ENCODE measurements at regions not wholly inside any gene's neighbourhood (a gene's known extent, or its start where the extent isn't known, plus 50 kb on each side); places are given as distances from the start of the nearest gene placed in this dataset.

DNA sequence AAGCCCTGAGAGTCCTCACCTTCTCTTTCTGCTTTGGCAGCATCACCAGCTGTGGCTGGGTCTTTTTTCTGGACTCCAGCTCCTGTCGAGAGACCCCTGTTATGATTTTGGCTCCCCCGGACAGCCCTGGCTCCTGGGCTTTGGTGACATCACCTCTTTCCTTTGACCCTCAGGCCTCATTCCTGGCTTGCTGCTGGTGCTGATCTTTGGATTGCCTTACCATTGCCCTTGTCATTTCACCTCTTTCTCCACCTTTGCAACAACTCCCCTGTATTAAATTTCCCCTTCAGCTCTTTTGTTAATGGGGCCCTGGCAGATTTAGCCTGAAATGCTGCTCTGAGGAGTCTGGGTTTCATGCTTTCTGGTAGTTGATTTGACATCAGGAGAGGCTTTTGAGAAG is 322.8 kb downstream of the ZSWIM6 start:
- no peak for TF ChIP-seq CTCF (IDR thresholded peaks at IDR 0.05)
- Mint-ChIP-seq H3K9me3 (no peaks in the 10 kb centered on the region), H3K4me3 (no peak overlapping the region), H3K27me3 (peaks cover 8% of the 10 kb centered on the region), H3K36me3 (ENCODE audit: low read depth) (no peaks in the 10 kb centered on the region), H3K27ac (no peak overlapping the region), H3K4me1 (ENCODE audit: low read depth) (no peaks in the 10 kb centered on the region)
- ATAC-seq (no peak), DNase-seq (no peak)
- POLR2A ChIA-PET, result no interaction called here
- intact Hi-C loops (cut with micrococcal nuclease), result loop anchor here (5.0 to 10.0 kb wide), 2 partner anchors 600 to 698 kb away; no protein-coding TSS in a partner anchor
- CTCF ChIA-PET, result no interaction called here

GRCh38 chr5:61657010-61657409 is 325.0 kb downstream of the ZSWIM6 start:
- intact Hi-C loops (cut with micrococcal nuclease), result loop anchor here (5.0 to 10.0 kb wide), 2 partner anchors 602 to 700 kb away; no protein-coding TSS in a partner anchor
- ChIA-PET POLR2A (no interaction called here), CTCF (interaction anchor here (0.9 to 3.2 kb wide), 9 partner anchors 9 to 604 kb away, joined by 3 to 17 read pairs (median 9); no protein-coding TSS in a partner anchor)
- H3K9me3 Mint-ChIP-seq, result no peaks in the 10 kb centered on the region
- H3K4me1 Mint-ChIP-seq (ENCODE audit: low read depth), result no peaks in the 10 kb centered on the region
- no peak overlapping the region for H3K27ac Mint-ChIP-seq
- H3K27me3 Mint-ChIP-seq, result peaks cover 8% of the 10 kb centered on the region
- no peaks in the 10 kb centered on the region for H3K36me3 Mint-ChIP-seq (ENCODE audit: low read depth)
- no peak for TF ChIP-seq CTCF (IDR thresholded peaks at IDR 0.05)
- DNase-seq (no peak), ATAC-seq (no peak)
- H3K4me3 Mint-ChIP-seq, result no peak overlapping the region

DNA sequence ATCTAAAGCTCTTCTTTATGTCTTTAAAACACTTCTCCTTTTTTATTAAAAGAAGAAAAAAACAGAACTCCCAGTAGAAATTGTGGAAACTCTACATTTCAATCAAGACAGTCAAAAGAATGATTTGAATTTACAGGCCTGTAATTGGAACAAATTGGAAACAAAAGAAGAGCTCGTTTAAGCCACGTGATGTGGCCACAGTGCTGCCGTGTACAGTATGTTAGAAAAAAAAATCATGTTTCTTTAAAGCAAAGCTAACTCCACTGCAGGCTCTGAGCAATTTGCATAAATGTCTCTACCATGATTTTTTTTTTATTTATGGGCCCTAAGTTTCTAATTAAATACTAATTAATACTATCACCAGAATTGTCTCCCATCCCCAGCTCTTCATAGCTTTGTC is 325.6 kb downstream of the ZSWIM6 start:
- ATAC-seq, result no peak
- no peak for TF ChIP-seq CTCF (IDR thresholded peaks at IDR 0.05)
- no peak for DNase-seq
- H3K27me3 Mint-ChIP-seq, result peaks cover 8% of the 10 kb centered on the region
- CTCF ChIA-PET, result interaction anchor here (0.6 to 3.2 kb wide), 18 partner anchors 9 to 723 kb away, joined by 3 to 17 read pairs (median 4); no protein-coding TSS in a partner anchor
- H3K36me3 Mint-ChIP-seq (ENCODE audit: low read depth), result no peaks in the 10 kb centered on the region
- no peak overlapping the region for H3K4me3 Mint-ChIP-seq
- H3K9me3 Mint-ChIP-seq, result no peaks in the 10 kb centered on the region
- intact Hi-C loops (cut with micrococcal nuclease), result loop anchor here (5.0 to 10.0 kb wide), 2 partner anchors 603 to 700 kb away; no protein-coding TSS in a partner anchor
- POLR2A ChIA-PET, result no interaction called here
- H3K27ac Mint-ChIP-seq, result no peak overlapping the region
- no peaks in the 10 kb centered on the region for H3K4me1 Mint-ChIP-seq (ENCODE audit: low read depth)

- TF ChIP-seq CTCF (IDR thresholded peaks at IDR 0.05), result peak; percentile 82
- Mint-ChIP-seq H3K36me3 (ENCODE audit: low read depth) (no peaks in the 10 kb centered on the region), H3K27ac (no peak overlapping the region), H3K27me3 (peaks cover 8% of the 10 kb centered on the region), H3K9me3 (no peaks in the 10 kb centered on the region), H3K4me3 (no peak overlapping the region), H3K4me1 (ENCODE audit: low read depth) (no peaks in the 10 kb centered on the region)
- DNase-seq (peak; percentile 87), ATAC-seq (peak; percentile 83)
- ChIA-PET POLR2A (no interaction called here), CTCF (interaction anchor here (0.6 to 3.2 kb wide), 32 partner anchors 8 to 699 kb away, joined by 3 to 17 read pairs (median 4); no protein-coding TSS in a partner anchor)
- intact Hi-C loops (cut with micrococcal nuclease), result loop anchor here (5.0 to 10.0 kb wide), 2 partner anchors 604 to 701 kb away; no protein-coding TSS in a partner anchor
These were observed 326.5 kb downstream of the ZSWIM6 start for GRCh38 chr5:61658592-61659008.

- ChIA-PET POLR2A (no interaction called here), CTCF (interaction anchor here (0.6 to 3.2 kb wide), 30 partner anchors 8 to 699 kb away, joined by 3 to 17 read pairs (median 3); no protein-coding TSS in a partner anchor)
- DNase-seq (no peak), ATAC-seq (no peak)
- no peaks in the 10 kb centered on the region for H3K4me1 Mint-ChIP-seq (ENCODE audit: low read depth)
- intact Hi-C loops (cut with micrococcal nuclease), result loop anchor here (5.0 to 10.0 kb wide), 2 partner anchors 604 to 702 kb away; no protein-coding TSS in a partner anchor
- H3K27me3 Mint-ChIP-seq, result peaks cover 8% of the 10 kb centered on the region
- H3K4me3 Mint-ChIP-seq, result no peak overlapping the region
- TF ChIP-seq CTCF (IDR thresholded peaks at IDR 0.05), result no peak
- H3K9me3 Mint-ChIP-seq, result no peaks in the 10 kb centered on the region
- no peak overlapping the region for H3K27ac Mint-ChIP-seq
- H3K36me3 Mint-ChIP-seq (ENCODE audit: low read depth), result no peaks in the 10 kb centered on the region
These were observed 327.2 kb downstream of the ZSWIM6 start for GRCh38 chr5:61659221-61659696.

Data from activated CD8-positive, alpha-beta T cell treated with anti-CD3 and anti-CD28 coated beads for 36 hours (primary cell).